ENCODE measurements at regions not wholly inside any gene's neighbourhood (a gene's known extent, or its start where the extent isn't known, plus 50 kb on each side); places are given as distances from the start of the nearest gene placed in this dataset.
"Not testable (repeated sequence)": the region's sequence is repeated elsewhere in the genome, so short reads cannot be mapped to it uniquely, and the experiment has no call there.

DNA sequence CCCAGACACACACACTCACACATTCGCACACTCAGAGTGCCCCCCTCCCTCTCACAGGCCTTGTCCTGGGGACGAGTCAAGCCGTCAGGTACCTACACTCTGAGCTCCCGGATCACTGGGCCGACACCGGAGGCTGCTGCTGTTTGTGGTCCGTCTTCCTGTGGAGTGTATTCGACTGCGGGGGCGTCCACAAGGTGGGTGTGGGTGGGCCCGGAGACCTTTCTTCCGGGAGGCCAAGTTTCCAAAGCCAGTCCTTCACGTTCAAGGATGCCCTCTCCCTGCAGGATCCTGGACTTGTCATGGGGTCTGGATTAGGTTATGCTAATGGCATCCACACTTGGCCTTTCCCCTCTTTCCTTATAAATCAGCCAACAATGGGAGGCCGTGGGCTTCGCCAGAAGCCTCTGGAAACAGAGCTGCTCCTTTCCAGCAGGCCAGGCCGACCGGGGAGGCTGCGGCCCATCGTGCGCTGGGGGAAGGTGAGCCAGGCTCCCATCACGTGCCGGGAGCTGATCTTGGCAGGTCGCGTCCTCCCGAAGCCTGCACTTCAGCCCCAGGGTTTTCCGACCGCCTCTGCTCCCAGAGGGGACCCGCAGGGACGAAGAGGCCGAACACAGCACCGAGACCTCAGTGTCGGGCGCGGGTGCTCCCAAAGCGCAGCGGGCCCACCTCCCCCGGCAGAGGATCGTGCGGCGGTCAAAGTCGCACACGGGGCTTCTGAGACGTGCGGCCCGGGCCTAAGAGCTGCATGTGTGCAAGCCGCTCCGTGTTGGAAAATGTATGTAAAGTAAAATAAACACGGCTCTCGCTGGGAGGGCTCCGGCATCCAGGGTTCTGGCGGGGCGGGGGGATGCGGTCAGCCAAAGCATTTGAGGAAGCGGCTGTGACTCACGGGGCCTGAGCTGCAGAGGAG, 196.5 kb upstream of the ZNF469 start:
- peak; percentile 85 for DNase-seq (ENCODE audit: low read depth)

DNA sequence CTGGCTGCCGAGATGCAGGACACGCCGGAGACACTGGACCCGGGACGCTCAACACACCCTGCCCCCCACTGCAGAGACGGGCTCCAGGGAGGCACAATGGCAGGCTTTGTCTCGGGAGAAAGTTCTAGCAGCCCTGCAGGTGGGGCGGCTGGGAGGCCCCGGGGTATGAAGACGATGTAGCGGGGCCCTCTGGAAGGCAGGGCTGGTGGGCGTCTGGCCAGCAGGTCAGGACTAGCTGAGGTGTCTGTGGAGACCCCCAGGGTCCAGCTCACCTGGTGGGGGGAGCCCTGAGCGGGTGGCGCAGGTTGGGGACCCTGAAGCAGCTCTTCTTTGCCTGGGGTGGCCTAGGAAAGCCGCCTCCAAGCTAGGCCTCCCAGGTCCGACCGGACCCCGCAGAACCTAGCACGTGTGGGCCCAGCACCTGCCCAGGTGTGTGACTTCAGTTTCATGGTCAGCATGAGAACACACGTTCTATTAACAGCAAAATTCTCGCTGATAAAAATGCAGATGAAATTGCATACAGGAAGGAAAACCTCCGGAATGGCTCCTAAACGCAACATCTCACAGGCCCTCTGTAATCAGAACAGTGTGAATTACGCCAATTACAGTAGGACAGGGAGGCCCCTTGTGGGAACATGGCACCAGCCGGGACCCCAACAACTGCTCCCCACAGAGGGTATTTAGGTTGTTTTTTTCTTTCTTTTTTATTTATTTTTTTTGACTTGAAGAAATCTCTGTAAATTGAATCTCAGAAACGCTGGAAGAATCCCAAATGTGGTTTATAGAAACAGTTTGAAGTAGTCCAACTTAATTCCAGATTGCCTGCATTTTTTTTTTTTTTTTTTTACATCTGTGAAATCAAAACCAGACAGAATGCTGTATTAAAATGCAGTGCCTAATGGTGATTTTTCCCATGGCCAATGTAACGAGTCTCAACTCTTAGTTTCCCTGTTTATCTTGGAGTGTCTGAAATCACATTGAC, 195.6 kb upstream of the ZNF469 start:
- not testable (repeated sequence) for DNase-seq (ENCODE audit: low read depth)

DNA sequence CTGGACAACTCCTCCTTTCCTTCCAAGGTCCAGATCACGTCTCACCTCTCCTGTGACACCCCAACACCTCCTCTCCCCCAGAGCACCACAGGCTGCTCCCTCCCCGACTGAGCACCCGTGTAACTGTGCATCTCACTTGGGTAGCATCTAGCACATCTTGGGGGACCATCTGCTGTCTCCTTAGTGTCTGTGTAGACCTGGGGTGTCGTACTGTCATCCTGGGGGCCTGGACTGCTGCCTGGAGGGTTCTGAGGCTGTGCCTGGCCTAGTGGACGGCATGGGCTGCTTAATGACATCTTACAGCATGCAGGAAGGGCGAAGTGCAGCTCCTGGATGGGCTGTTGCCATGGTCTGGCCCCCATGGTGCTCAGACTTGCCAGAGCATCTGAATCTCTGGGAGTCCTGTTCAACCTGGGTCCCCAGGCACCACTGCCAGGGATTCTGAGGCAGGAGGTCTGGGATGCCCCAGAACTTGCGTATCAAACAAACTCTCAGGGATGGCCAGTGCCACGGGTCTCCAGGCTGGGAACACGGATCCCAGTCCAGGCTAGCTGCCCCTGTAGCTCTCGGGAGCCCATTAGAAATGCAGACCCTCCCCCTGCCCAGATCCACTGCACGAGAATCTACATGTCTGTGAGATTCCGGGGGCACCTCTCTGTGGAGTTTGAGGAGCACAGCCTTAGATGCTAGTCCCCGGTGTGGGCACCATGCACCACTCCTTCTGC, 194.4 kb upstream of the ZNF469 start:
- DNase-seq (ENCODE audit: low read depth) = not testable (repeated sequence)

DNA sequence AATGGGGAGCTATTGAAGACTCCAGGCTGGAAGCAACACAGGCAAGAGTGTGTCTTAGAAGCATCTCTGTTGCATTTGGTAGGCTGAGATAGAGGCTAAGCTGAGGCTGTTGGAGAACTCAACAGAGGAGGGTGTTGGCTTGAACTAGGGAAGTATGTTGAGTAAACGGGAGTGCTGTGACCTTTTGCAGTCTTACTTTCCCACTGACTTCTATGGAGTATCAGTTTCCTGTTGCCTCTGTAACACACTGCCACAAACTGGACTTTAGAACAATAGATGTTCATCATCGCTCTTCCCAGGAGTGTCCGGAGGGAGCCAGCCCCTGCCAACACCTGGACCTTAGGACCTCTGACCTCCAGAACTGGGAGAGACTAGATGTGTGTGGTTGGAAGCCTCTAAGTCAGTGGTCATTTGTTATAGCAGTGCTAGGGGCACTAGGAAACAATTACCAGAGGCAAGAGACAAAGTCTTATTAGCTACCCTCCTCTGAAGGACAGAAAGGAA, 192.1 kb upstream of the ZNF469 start:
- not testable (repeated sequence) for DNase-seq (ENCODE audit: low read depth)

DNA sequence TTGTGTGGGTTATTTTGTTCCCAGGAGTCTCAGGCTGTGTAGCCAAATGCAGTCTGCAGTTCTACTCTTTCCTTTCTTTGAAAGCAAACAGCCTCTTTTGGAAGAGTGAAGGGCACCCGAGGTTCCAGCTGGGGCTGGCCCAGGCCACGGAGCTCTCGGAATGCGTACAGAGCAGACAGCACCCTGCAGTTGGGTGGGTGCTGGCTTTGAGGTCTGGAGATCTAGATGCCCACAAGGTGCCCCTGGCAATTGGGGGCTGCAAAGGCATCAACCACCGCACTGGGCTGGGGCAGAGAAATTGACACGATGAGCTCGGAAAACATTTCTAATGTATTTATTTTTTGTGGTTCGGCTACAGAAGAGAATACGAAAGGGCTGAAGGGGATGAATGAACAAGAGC, 191.6 kb upstream of the ZNF469 start:
- not testable (repeated sequence) for DNase-seq (ENCODE audit: low read depth)

DNA sequence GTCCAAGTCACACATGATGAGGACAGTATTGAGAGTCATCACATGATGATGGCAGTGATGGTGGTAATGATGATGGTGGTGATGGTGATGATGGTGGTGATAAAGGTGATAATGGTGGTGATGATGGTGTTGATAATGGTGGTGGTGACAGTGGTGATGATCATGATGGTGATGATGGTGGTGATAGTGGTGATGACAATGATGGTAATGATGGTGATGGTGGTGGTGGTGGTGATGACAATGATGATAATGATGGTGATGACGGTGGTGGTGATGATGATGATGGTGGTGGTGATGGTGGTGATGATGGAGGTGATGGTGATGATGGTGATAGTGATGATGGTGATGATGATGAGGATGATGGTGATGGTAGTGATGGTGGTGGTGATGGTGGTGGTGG, 190.2 kb upstream of the ZNF469 start:
- no peak for DNase-seq (ENCODE audit: low read depth)

DNA sequence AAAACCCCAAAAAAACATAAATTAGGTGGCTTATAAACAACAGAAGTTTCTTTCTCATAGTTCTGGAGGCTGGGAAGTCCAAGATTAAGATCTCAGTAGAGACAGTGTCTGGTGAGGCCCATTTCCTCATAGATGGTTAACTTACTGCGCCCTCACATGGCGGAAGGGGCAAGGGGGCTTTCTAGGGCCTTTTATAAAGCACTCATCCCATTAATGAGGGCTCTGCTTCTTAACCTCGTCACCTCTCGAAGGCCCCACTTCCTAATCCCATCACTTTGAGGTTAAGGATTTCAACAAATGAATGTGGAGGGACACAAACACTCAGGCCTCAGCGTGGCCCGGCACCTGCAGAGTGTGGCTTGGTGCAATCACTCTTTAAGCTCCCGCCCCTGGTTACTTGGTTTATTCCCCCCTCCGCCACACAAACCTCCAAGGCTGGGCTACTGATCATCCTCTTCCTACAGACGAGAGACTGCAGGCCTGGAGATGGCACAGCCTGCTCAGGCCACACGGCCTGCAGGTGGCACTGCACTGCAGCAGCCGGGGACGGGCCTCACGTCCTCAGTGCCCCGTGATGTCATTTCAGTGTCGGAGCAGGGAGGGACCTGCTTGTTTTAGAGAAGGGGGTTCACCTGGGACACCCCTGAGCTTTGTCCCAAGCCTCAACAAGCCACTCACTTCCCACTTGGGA, 188.9 kb upstream of the ZNF469 start:
- peak; percentile 35 for DNase-seq (ENCODE audit: low read depth)

DNA sequence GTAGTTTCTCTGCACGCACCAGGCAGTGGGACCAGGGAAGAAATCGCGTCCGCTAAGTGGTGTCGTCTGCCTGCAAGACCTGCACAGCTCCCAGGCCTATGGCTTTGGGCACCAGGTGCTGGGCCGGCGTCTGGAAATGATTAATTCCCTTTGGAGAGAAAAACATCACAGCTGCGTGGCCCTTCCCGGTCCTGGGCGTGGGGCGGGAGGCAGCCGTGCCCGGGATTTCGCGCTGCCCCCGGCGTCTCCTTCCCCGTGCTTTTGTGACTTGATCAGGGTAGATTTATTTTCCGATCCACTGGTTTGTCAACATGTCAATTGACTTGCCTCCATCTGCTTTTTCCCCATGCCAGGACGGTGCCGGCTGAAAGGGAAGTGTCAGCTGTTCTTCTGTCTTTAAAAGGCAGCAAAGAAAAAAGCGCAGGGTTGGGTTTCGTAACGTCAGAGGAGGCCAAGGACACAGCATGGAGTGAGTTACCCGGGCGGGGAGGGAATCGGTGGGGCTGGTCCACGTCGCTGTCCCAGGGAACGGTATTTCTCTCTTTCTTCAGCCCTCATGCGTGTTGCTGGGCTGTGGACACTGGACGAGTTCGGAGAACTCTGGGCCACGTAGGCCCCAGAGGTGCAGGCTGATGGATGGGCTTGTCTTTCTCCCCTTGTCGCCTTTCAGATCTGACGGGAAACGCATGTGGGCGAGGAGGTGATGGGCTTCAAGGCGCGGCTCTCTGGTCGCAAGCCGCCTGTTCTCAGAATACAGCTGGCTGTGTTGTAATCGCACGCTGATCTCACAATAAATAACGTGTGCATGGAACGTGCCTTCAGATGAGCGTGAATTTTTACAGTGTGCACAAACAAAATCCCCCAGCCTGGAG, 188.1 kb upstream of the ZNF469 start:
- DNase-seq (ENCODE audit: low read depth) = no peak

DNA sequence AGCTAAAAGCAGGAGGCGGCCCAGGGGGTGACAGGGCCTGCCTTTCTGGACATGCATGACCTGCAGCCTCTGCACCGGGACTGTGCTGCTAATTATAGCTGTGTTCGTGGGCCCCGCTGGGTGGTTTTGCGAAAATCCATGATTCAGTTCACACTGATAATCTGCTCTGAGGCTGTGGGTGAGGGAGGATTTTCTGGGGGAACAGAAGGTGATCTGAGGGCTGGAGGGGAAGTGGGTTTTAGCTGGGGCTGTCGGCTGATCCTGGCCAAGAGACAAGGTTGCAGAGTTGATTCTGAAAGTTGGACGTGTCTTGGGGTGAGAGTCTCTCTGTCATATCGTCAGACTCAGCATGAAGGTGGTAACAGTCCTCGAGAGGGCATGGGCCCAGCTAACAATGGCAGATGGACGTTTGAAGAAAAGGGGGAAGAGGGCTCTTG, 187.5 kb upstream of the ZNF469 start:
- DNase-seq (ENCODE audit: low read depth) = no peak

DNA sequence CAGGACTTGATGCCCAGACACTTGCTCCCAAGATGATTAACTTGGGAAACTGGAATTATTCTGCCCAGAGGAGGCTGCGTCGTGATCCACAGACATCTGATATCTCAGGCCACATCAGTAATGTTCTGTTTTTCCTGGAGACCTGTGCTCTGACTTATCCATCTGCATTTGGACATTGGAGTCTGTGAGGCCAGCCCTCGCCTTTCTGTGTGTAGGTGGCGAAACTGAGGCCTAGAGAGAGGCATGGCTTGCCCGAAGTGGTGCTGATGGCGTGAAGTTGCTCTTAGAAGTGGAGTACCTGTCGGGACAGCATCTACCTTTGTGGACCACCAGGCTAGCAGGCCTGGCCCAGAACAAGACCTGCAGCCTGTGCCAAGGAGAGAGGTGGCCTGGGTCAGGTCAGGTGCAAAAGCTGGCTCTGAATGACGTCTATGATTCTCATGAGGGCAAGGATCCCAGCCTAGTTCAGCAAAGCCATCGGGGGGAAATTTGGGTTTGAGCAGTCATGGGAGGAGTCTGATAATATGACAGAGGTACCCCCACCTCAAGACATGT, 186.8 kb upstream of the ZNF469 start:
- DNase-seq (ENCODE audit: low read depth) = no peak

DNA sequence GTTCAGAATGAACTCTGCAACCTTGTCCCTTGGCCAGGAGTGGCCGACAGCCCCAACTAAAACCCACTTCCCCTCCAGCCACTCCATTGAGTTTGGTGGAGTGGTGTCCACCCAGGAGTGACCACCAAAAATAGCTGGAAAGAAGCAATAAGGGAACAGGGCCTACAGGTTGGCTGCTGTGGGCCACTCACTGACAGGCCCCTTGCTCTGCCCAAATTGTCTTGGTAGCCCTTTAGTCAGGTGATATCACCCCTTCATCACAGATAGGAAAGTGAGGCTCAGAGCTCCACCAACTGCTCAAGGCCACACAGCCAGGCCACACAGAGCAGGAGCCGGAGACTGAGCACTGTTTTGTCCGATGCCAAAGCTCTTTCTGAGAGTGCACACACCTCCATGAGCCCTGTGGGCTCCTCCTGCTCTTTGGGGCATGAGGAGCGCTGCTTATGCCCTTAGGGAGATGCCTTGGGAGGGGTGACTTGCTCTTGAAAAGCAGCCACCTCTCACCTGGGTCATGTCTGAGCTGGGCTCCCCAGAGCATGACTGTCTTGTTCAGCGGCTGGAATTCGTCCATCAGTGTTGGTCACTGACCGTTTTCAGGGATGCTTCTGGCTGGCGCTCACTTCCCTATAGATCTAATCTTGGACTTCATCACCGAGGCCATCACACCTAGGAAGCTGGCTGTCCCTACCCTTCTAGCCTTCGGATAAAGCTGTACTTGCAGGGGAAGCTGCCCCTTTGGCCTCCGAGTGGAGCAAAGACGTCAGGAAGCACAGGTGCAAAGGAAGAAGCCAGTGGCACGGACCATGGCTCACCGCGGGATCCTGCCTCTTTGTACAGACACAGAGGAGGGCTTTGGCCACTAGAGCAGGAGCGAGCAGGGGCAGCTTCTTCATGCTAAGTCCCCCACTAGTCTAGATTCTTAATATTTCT, 186.0 kb upstream of the ZNF469 start:
- DNase-seq (ENCODE audit: low read depth) = no peak

DNA sequence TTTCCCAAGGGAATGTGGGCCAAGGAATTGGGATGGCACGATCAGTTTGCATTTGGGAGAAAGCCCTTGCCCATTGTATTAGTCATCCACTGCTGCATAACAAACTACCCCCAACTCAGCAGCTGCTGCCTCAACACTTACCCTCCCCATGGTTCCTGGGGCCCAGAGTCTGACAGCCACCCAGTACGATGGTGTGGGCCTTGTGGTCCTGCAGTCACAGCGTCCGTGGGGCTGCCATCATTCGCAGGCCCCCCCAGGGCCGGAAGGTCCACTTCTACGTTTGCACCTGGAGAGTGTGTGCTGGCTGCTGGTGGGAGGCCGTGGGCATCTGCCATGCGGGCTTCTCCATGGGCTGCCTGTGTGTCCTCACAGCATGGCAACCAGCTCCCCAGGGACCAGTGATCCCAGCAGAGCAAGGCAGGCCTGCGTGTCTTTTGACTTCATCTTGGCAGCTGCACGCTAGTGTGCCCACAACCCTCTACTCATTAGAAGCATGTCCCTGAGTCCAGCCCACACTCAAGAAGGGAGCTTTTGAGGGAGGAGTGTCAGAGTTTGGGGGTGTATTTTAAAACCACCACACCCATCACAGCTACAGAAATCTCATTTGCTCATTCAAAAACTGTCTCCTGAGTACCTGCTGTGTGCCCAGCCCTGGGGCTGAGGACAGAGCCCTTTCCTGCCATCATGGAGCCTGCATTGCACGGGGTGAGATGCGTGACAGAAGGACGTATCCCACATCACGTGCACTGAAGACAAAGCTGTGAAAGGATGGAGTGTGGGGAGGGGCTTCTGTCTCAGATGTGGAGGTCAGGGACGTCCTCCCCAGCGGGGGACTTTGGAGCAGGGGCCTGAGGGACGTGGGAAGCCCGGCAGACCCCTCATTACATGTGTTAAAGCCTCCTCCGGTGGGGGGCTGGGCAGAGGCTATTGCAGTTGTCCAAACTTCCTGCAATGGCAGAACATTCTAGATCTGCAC, 185.0 kb upstream of the ZNF469 start:
- no peak for DNase-seq (ENCODE audit: low read depth)

DNA sequence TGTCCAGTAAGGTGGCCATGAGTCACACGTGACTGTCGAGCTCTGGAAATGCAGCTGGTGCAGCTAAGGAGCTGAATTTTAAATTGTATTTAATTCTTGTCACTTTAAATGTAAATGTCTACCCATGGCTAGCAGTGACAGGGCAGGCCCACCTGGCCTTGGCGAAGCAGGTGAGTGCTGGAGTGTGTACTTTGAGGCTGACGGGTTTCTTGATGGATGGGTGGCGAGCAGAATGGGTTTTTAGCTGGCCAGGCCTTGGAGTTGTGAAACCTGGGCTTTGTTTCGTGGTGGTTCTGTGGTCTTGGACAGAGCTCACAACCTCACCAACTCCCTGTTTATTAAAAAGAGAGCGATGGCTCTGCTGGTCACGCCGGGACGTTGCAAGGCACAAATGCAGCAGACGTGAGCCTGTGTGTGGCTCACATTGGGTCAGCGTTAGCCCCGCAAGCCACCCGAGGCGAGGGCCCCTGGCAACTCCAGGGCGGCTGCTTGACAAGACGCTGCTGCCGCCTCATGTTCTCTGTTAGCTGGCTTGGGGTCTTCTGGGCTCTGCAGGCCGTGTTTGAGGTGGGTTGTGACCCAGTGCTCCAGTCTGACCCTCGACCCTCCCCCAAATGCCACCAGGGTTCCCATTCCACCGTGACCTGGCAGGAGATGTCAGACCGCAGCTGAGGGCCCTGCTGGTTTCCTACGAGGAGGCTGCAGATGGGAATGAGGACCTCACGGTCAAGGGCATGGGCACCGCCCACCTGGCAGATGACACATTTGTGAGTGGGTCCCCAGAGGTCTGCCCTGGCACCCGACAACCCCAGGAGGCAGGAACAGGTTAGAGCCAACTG, 184.1 kb upstream of the ZNF469 start:
- not testable (repeated sequence) for DNase-seq (ENCODE audit: low read depth)

DNA sequence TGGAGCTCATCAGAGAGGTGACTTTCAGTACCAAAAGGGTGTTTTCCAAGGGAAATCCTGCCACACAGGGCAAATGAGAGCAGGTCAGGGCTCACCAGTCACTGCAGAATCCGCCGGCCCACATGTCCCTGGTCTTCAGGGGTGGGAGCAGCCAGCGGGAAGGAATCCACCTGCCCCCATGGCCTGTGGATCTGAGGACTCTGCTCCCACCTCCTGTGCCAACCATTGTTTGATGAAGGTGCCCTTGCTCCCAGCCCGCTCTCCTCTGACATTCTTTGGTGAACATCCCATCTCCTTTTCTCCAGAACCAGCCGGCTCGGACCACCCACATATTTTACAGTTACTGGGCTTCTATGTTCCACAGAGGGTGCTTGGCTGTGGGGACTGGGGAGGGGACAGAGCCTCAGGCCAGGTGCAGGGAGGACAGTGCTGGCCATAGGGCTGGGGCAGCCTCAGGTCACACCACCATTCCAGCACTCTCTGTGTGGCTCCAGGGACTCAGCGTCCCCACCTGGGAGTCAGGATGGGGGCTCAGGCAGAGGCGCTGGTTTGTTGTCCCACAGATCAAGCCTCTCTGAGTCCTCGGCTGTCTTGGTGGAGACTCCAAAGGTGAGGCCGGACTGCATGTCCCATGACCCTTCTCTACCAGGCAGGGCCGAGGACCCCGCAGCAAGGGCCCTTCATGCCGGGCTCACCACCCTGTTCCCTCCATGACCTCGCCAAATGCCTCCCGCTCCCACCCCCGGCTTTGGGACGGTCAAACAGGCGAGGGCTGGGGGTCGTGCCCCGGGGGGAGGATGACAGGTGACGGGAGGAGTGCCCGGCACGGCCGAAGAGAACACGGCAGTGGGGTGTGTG, 183.2 kb upstream of the ZNF469 start:
- DNase-seq (ENCODE audit: low read depth) = not testable (repeated sequence)

All from HT1080 (cell line).